GM23338 (cell line): ENCODE measurements at regions not wholly inside any gene's neighbourhood (a gene's known extent, or its start where the extent isn't known, plus 50 kb on each side); places are given as distances from the start of the nearest gene placed in this dataset.

ENCODE experiments used
- CTCF ChIP-seq, 2 experiments: fragments of 200-600 bp in 1 of 2; sonication (generic) in 1 of 2; conservative IDR thresholded peaks; 2 replicates each; pipeline versions ENCODE4 v1.5.1 to v1.6.1; 2016 to 2017; ENCODE audit warnings: antibody characterized with exemption in 2 of 2, low read depth in 2 of 2, mild to moderate bottlenecking in 2 of 2, moderate library complexity in 1 of 2
- EZH2 ChIP-seq: fragments of 200-600 bp; sonication (generic); IDR thresholded peaks from one replicate; pipeline ENCODE4 v1.8.0; 2017; ENCODE audit warnings: antibody characterized with exemption, mild to moderate bottlenecking, low read depth; ENCODE audit not compliant: unreplicated experiment
- JUNB ChIP-seq: IDR thresholded peaks from one replicate; pipeline ENCODE4 v1.6.1; 2016; ENCODE audit warnings: antibody characterized with exemption; ENCODE audit not compliant: unreplicated experiment
- POLR2AphosphoS5 ChIP-seq: IDR thresholded peaks from 2 replicates; pipeline ENCODE4 v1.6.1; 2016; ENCODE audit warnings: antibody characterized with exemption, low read depth
- REST ChIP-seq: IDR thresholded peaks from one replicate; pipeline ENCODE4 v1.6.1; 2018; ENCODE audit warnings: antibody characterized with exemption; ENCODE audit not compliant: unreplicated experiment

DNA sequence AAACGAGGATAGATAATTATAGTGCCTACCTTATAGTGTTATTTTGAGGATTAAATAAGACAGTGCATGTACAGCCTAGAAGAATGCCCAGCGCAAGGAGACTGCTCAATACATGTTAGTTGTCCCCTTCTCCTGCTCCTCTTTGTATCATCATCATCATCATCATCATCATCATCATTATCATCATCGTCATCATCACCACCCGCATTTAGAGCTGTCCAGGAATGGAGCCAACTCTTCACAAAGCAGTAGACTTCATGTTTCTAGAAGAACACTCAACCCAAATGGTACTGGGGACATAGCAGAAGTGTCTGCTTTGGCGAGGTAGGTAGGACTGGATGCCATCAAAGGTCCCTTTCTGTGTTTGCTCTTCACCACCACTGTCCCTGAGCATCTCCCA is 116.0 kb downstream of the TRIM43 start:
- no peak for TF ChIP-seq CTCF (conservative IDR thresholded peaks at IDR 0.05; ENCODE audit: low read depth in 2 of 2)
- no peak for TF ChIP-seq REST
- TF ChIP-seq JUNB = no peak
- TF ChIP-seq POLR2AphosphoS5 = no peak
- TF ChIP-seq EZH2 = no peak
